ENCODE measurements at regions not wholly inside any gene's neighbourhood (a gene's known extent, or its start where the extent isn't known, plus 50 kb on each side); places are given as distances from the start of the nearest gene placed in this dataset.

- TF ChIP-seq POLR2A (IDR thresholded peaks at IDR 0.05) = no peak
- no peak for TF ChIP-seq CTCF (IDR thresholded peaks at IDR 0.05)
Observed at GRCh38 chr16:63059676-63060075, 1023.4 kb upstream of the CDH8 start.
